ENCODE measurements at regions not wholly inside any gene's neighbourhood (a gene's known extent, or its start where the extent isn't known, plus 50 kb on each side); places are given as distances from the start of the nearest gene placed in this dataset.
"Not testable (repeated sequence)": the region's sequence is repeated elsewhere in the genome, so short reads cannot be mapped to it uniquely, and the experiment has no call there.

- DNase-seq = no peak
Measured at GRCh38 chr16:64094181-64094965, 1027.5 kb downstream of the CDH11 start.

GRCh38 chr16:64092271-64092670, 1029.6 kb downstream of the CDH11 start:
- no peak for DNase-seq

- DNase-seq = no peak
Measured at GRCh38 chr16:64090327-64090726, 1031.5 kb downstream of the CDH11 start.

- DNase-seq = no peak
Measured at GRCh38 chr16:64089697-64090096, 1032.2 kb downstream of the CDH11 start.

- no peak for DNase-seq
Measured at GRCh38 chr16:64088838-64089237, 1033.0 kb downstream of the CDH11 start.

GRCh38 chr16:64085296-64085695, 1036.6 kb downstream of the CDH11 start:
- DNase-seq = no peak

- no peak for DNase-seq
Measured at GRCh38 chr16:64084706-64085105, 1037.2 kb downstream of the CDH11 start.

- DNase-seq = no peak
Measured at GRCh38 chr16:64083428-64084129, 1038.3 kb downstream of the CDH11 start.

- no peak for DNase-seq
Measured at GRCh38 chr16:64077242-64077641, 1044.6 kb downstream of the CDH11 start.

GRCh38 chr16:64074706-64075105, 1047.2 kb downstream of the CDH11 start:
- no peak for DNase-seq

GRCh38 chr16:64072131-64072730, 1049.6 kb downstream of the CDH11 start:
- not testable (repeated sequence) for DNase-seq

- DNase-seq = no peak
Measured at GRCh38 chr16:64065523-64065922, 1056.3 kb downstream of the CDH11 start.

GRCh38 chr16:64061621-64062020, 1060.2 kb downstream of the CDH11 start:
- DNase-seq = no peak

- no peak for DNase-seq
Measured at GRCh38 chr16:64060631-64061030, 1061.2 kb downstream of the CDH11 start.

GRCh38 chr16:64058685-64059084, 1063.2 kb downstream of the CDH11 start:
- DNase-seq = no peak

- peak; percentile 13 for DNase-seq
Measured at GRCh38 chr16:64051824-64052223, 1070.0 kb downstream of the CDH11 start.

GRCh38 chr16:64047878-64048277, 1074.0 kb downstream of the CDH11 start:
- DNase-seq = no peak

- DNase-seq = no peak
Measured at GRCh38 chr16:64047207-64047606, 1074.7 kb downstream of the CDH11 start.

- DNase-seq = no peak
Measured at GRCh38 chr16:64035337-64035736, 1086.5 kb downstream of the CDH11 start.

GRCh38 chr16:64019339-64019738, 1102.5 kb downstream of the CDH11 start:
- no peak for DNase-seq

- no peak for DNase-seq
Measured at GRCh38 chr16:64017796-64018195, 1104.1 kb downstream of the CDH11 start.

GRCh38 chr16:64013856-64014255, 1108.0 kb downstream of the CDH11 start:
- DNase-seq = no peak

- DNase-seq = no peak
Measured at GRCh38 chr16:64012166-64012565, 1109.7 kb downstream of the CDH11 start.

GRCh38 chr16:64011650-64012049, 1110.2 kb downstream of the CDH11 start:
- no peak for DNase-seq

Data from NCI-H526 treated with DMSO at 0.1 percent for 48 hours (cell line).